RWPE2 (cell line): ENCODE measurements at regions not wholly inside any gene's neighbourhood (a gene's known extent, or its start where the extent isn't known, plus 50 kb on each side); places are given as distances from the start of the nearest gene placed in this dataset.

ENCODE experiments used
- ATAC-seq: fragments of 200-7000 bp; cut with Tn5 transposase; 3 replicates; pipeline ENCODE4 v1.9.1; 2021; ENCODE audit warnings: low read depth
- DNase-seq: peaks from one replicate; pipeline ENCODE4 v3.0.0-alpha.2; 2020; ENCODE audit warnings: low spot score
- H3K27ac ChIP-seq: fragments of 450-650 bp; 2 replicates; pipeline ENCODE4 v1.5.1; 2017; ENCODE audit warnings: mild to moderate bottlenecking; ENCODE audit not compliant: poor library complexity, severe bottlenecking
- H3K27me3 ChIP-seq: fragments of 250-450 bp; sonication (Bioruptor Pico); 2 replicates; pipeline ENCODE4 v1.5.1; 2021; ENCODE audit warnings: mild to moderate bottlenecking, moderate library complexity; ENCODE audit not compliant: insufficient read depth, poor library complexity, severe bottlenecking
- H3K36me3 ChIP-seq: fragments of 250-450 bp; sonication (Bioruptor Pico); 2 replicates; pipeline ENCODE4 v1.5.1; 2020; ENCODE audit warnings: low read depth, mild to moderate bottlenecking, moderate library complexity
- H3K4me1 ChIP-seq: fragments of 250-450 bp; sonication (Bioruptor Pico); 2 replicates; pipeline ENCODE4 v1.5.1; 2021; ENCODE audit warnings: mild to moderate bottlenecking, moderate library complexity; ENCODE audit not compliant: insufficient read depth, poor library complexity, severe bottlenecking
- H3K4me3 ChIP-seq: fragments of 250-450 bp; sonication (Bioruptor Pico); 2 replicates; pipeline ENCODE4 v1.5.1; 2021; ENCODE audit warnings: mild to moderate bottlenecking, moderate library complexity; ENCODE audit not compliant: severe bottlenecking
- H3K9me3 ChIP-seq: fragments of 250-450 bp; sonication (Bioruptor Pico); 2 replicates; pipeline ENCODE4 v1.5.1; 2021; ENCODE audit warnings: mild to moderate bottlenecking, moderate library complexity; ENCODE audit not compliant: severe bottlenecking
- TF ChIP-seq, protein P1 (sequence below): fragments of 450-650 bp; IDR thresholded peaks from one replicate; pipeline ENCODE4 v1.5.1; 2017; ENCODE audit warnings: mild to moderate bottlenecking, moderate library complexity; ENCODE audit not compliant: poor library complexity, severe bottlenecking

DNA sequence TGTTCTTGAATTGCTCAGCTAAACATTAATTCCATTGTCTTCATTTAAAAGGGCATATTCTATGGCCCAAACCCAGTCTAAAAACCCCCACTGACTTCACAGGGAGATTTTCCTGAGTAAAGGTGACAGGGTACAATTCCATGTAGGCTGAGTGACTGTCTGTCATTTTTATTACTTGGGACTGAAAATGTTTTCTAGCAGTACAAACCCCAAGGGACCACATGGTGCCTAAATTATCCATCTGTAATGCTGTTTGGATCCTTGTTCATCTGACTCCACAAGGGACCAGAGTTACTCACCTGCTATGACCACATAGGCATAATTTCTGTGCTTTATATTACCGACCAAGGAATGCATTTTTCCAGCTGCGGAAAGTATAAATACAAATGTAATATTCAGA is 349.1 kb downstream of the ZNF608 start:
- TF ChIP-seq, protein P1, sequence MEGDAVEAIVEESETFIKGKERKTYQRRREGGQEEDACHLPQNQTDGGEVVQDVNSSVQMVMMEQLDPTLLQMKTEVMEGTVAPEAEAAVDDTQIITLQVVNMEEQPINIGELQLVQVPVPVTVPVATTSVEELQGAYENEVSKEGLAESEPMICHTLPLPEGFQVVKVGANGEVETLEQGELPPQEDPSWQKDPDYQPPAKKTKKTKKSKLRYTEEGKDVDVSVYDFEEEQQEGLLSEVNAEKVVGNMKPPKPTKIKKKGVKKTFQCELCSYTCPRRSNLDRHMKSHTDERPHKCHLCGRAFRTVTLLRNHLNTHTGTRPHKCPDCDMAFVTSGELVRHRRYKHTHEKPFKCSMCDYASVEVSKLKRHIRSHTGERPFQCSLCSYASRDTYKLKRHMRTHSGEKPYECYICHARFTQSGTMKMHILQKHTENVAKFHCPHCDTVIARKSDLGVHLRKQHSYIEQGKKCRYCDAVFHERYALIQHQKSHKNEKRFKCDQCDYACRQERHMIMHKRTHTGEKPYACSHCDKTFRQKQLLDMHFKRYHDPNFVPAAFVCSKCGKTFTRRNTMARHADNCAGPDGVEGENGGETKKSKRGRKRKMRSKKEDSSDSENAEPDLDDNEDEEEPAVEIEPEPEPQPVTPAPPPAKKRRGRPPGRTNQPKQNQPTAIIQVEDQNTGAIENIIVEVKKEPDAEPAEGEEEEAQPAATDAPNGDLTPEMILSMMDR: no peak
- Histone ChIP-seq H3K27ac (no peak overlapping the region), H3K4me1 (no peaks in the 10 kb centered on the region), H3K4me3 (no peak overlapping the region), H3K9me3 (no peaks in the 10 kb centered on the region), H3K27me3 (no peaks in the 10 kb centered on the region), H3K36me3 (no peaks in the 10 kb centered on the region)
- ATAC-seq (no peak), DNase-seq (no peak)

DNA sequence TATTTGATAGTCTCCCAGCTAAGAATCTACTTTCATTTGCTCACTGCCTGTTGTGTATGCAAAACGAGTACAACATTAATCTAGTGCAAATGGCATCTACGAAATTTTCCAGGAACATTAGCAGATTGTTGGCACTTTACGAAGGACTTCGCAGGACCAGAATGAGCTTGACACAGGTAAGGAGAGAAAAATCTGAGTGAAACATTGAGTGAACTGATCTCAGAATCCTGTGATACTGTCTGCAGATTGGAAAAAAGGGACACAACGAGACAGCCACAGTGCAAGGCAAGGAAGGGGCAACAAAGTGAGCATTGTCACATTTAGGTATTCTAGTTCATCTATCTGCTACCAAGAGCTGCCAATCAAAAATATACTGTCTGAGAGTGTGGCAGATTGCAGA is 350.5 kb downstream of the ZNF608 start:
- H3K36me3 ChIP-seq: no peaks in the 10 kb centered on the region
- H3K4me1 ChIP-seq: no peaks in the 10 kb centered on the region
- no peak for DNase-seq
- ATAC-seq: no peak
- no peak overlapping the region for H3K4me3 ChIP-seq
- TF ChIP-seq, protein P1: no peak
- no peaks in the 10 kb centered on the region for H3K27me3 ChIP-seq
- H3K9me3 ChIP-seq: no peaks in the 10 kb centered on the region
- no peak overlapping the region for H3K27ac ChIP-seq

DNA sequence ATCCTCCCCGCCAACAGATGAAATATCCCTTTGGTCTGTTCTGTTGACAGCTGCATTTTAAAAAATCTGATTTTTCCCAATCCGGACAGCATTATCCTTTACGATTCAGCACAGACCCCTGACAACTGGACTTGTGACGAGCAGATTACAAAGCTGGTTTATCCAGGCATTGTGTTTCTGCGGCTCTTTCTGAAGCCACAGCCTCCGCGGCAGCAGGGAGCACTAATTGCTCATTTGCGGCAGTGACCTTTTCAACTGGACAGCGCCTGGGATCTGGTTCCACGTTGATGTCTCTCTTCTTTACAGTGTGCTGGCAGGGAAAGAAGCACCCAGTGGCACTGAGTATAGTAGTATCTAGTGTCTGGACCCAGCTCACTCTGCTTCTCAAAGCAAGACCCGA is 351.2 kb downstream of the ZNF608 start:
- no peak overlapping the region for H3K27ac ChIP-seq

DNA sequence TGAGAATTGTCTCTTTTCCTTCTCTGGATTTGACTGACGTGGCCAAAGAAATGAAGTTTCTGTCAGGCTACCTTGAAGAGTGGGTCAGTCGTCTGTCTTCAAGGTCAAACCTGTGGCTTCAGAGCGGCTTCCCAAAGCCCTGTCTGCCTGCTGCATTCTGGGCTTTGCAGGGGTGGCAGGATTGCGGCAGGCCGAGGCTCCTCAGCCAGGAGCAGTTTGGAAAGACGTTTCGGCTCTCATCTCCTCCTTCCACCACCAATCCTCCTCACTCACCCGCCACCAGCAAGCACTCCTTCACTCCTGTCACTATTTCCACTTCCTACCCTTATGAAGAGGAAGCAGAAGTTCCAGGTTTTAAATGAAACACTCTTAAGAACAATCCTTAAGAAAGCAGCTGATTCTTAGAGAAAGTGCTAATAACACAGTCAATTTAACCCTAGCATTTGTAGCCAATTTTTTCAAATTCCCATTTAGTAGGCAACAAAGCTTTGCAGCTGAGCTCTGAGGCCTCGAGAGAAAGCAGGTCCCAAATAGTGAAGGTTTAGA is 351.7 kb downstream of the ZNF608 start:
- no peaks in the 10 kb centered on the region for H3K9me3 ChIP-seq
- ATAC-seq: no peak
- no peak for DNase-seq
- TF ChIP-seq, protein P1: no peak
- no peaks in the 10 kb centered on the region for H3K4me1 ChIP-seq
- no peak overlapping the region for H3K27ac ChIP-seq
- H3K4me3 ChIP-seq: no peak overlapping the region
- H3K27me3 ChIP-seq: no peaks in the 10 kb centered on the region
- no peaks in the 10 kb centered on the region for H3K36me3 ChIP-seq

More for the DNA sequence above, 351.2 kb downstream of the ZNF608 start:
- Histone ChIP-seq H3K4me1 (no peaks in the 10 kb centered on the region), H3K4me3 (no peak overlapping the region), H3K9me3 (no peaks in the 10 kb centered on the region), H3K36me3 (no peaks in the 10 kb centered on the region), H3K27me3 (no peaks in the 10 kb centered on the region)
- ATAC-seq: no peak
- DNase-seq: no peak
- TF ChIP-seq, protein P1: no peak

DNA sequence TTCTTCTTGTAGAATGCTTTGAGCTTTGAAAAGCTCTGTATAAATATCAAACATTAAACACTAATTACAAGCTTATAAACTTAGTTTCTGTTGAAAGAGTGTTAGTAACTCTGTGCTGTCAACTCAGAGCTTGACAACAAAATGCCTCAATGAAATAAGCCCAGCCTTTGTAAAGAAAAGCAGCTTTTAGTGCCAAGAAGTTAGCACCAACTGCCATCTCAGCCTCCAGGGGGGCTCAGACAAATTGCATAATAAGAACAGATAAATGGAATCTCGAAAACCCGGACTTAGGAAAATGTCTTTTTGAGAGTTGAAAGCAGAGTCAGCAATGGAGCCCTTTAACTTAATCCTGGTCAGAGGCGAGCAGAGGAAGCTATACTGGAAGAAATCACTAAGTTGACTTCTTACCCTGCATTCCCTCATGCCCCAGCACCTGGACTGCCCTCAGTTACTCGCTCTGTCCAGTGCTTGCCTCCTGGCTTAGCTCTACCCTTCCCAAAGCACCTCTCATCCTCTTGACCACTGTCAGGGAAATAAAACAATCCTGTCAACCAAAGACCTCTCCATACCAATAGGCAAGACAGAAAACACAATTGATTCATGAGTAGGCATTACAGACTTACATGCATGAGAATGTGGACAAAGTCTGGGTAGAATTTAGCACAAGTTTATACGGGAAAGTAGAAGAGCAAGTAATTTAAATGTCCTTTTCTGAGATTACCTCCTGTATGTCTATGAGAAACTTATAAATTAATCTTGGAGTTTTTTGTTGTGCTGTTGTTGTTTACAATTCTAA is 352.7 kb downstream of the ZNF608 start:
- TF ChIP-seq, protein P1: no peak
- no peaks in the 10 kb centered on the region for H3K4me1 ChIP-seq
- no peak for ATAC-seq
- H3K9me3 ChIP-seq: no peaks in the 10 kb centered on the region
- H3K4me3 ChIP-seq: no peak overlapping the region
- H3K27me3 ChIP-seq: no peaks in the 10 kb centered on the region
- H3K27ac ChIP-seq: no peak overlapping the region
- no peak for DNase-seq
- no peaks in the 10 kb centered on the region for H3K36me3 ChIP-seq
